H1 (cell line): ENCODE measurements at regions not wholly inside any gene's neighbourhood (a gene's known extent, or its start where the extent isn't known, plus 50 kb on each side); places are given as distances from the start of the nearest gene placed in this dataset.
A peak's percentile ranks its signal among the peaks of the same experiment; 100 is the strongest.

ENCODE experiments used
- CTCF ChIA-PET: fragments of 300-600 bp; sonication (Branson Sonifier 250); formaldehyde crosslinking; loops from one replicate; lab custom pipeline; 2021; ENCODE audit not compliant: partially characterized antibody; lab: Charles Lee
- POLR2A ChIA-PET: fragments of 300-600 bp; sonication (Branson Sonifier 250); formaldehyde crosslinking; loops from one replicate; lab custom pipeline; 2021; ENCODE audit warnings: inconsistent platforms; ENCODE audit not compliant: partially characterized antibody; lab: Charles Lee
- DNase-seq, 2 experiments: peaks; one replicate each; pipeline versions ENCODE4 v3.0.0 to v3.0.0-alpha.2; 2010 to 2022; ENCODE audit warnings: low spot score in 2 of 2, low read depth in 1 of 2, mixed read lengths in 1 of 2
- FAIRE-seq: peaks from 2 replicates; lab custom pipeline; 2011; peaks lifted over from hg19 to GRCh38; lab: Jason Lieb, UNC
- H2AFZ ChIP-seq: 2 replicates; pipeline ENCODE4 v1.8.1; 2012; ENCODE audit warnings: low read length, inconsistent platforms
- H2AK5ac ChIP-seq: 2 replicates; pipeline ENCODE4 v1.6.1; 2013; ENCODE audit warnings: low read depth, low read length
- H2BK120ac ChIP-seq: replicated peaks from 2 replicates; pipeline ENCODE3; 2013; ENCODE audit warnings: low read depth, low read length, inconsistent platforms
- H2BK12ac ChIP-seq: 2 replicates; pipeline ENCODE4 v1.6.1; 2013; ENCODE audit warnings: low read depth, low read length
- H2BK15ac ChIP-seq: 2 replicates; pipeline ENCODE4 v1.6.1; 2013; ENCODE audit warnings: low read length
- H2BK20ac ChIP-seq: 2 replicates; pipeline ENCODE4 v1.6.1; 2013; ENCODE audit warnings: low read length
- H2BK5ac ChIP-seq: 2 replicates; pipeline ENCODE4 v1.6.1; 2013; ENCODE audit warnings: low read depth, low read length
- H3K14ac ChIP-seq: 2 replicates; pipeline ENCODE4 v1.6.1; 2013; ENCODE audit warnings: inconsistent platforms; ENCODE audit not compliant: insufficient read length
- H3K18ac ChIP-seq: 2 replicates; pipeline ENCODE4 v1.6.1; 2013; ENCODE audit warnings: low read length; ENCODE audit errors: extremely low read depth
- H3K23ac ChIP-seq: 2 replicates; pipeline ENCODE4 v1.6.1; 2013; ENCODE audit warnings: inconsistent platforms; ENCODE audit not compliant: insufficient read length
- H3K23me2 ChIP-seq: 2 replicates; pipeline ENCODE4 v1.6.1; 2013; ENCODE audit warnings: low read depth, low read length
- H3K27ac ChIP-seq: 2 replicates; pipeline ENCODE4 v1.6.1; 2011; ENCODE audit warnings: low read depth, low read length, inconsistent platforms
- H3K27me3 ChIP-seq, 4 experiments: replicated peaks in 1 of 4; 1 replicate in 1 of 4; 2 replicates in 3 of 4; pipeline versions ENCODE4 v1.6.1 to v1.8.1; 2011 to 2013; ENCODE audit warnings: low read length in 3 of 4, mild to moderate bottlenecking in 3 of 4, inconsistent platforms in 2 of 4, mixed read lengths in 2 of 4, moderate library complexity in 1 of 4; ENCODE audit not compliant: control insufficient read depth in 3 of 4, insufficient read depth in 3 of 4; ENCODE audit errors: extremely low read depth in 1 of 4
- H3K36me3 ChIP-seq, 4 experiments: 2 replicates each; pipeline versions ENCODE4 v1.6.1 to v1.8.1; 2011 to 2013; ENCODE audit warnings: mild to moderate bottlenecking in 4 of 4, low read length in 3 of 4, moderate library complexity in 2 of 4, control low read depth in 1 of 4, inconsistent platforms in 1 of 4; ENCODE audit not compliant: insufficient read depth in 4 of 4, control insufficient read depth in 2 of 4
- H3K4ac ChIP-seq: replicated peaks from 2 replicates; pipeline ENCODE3; 2013; ENCODE audit warnings: low read length, low read depth, mixed read lengths, inconsistent platforms; ENCODE audit not compliant: insufficient read length
- H3K4me1 ChIP-seq, 4 experiments: replicated peaks in 1 of 4; 1 replicate in 1 of 4; 2 replicates in 3 of 4; pipeline versions ENCODE4 v1.6.1 to v1.8.1; 2011 to 2013; ENCODE audit warnings: low read length in 3 of 4, inconsistent platforms in 2 of 4, mixed read lengths in 1 of 4; ENCODE audit not compliant: insufficient read depth in 4 of 4, control insufficient read depth in 3 of 4
- H3K4me2 ChIP-seq, 2 experiments: 2 replicates each; pipeline versions ENCODE4 v1.6.1 to v1.8.1; 2011 to 2013; ENCODE audit warnings: low read depth in 2 of 2, low read length in 2 of 2, control low read depth in 1 of 2, inconsistent platforms in 1 of 2, mild to moderate bottlenecking in 1 of 2; ENCODE audit not compliant: insufficient read depth in 1 of 2
- H3K4me3 ChIP-seq, 4 experiments: fragments of 200-600, 300-600 bp in 1 of 4; sonication (generic), shearing (Covaris generic), sonication (Bioruptor Twin) in 1 of 4; 2 replicates each; pipeline versions ENCODE4 v1.5.1 to v1.8.1; 2011 to 2016; ENCODE audit warnings: low read length in 4 of 4, low read depth in 3 of 4, control low read depth in 2 of 4, inconsistent platforms in 2 of 4, mild to moderate bottlenecking in 2 of 4, mixed read lengths in 1 of 4, moderate library complexity in 1 of 4; ENCODE audit not compliant: insufficient read depth in 2 of 4; ENCODE audit errors: extremely low read depth in 1 of 4
- H3K56ac ChIP-seq: replicated peaks from 2 replicates; pipeline ENCODE3; 2013; ENCODE audit warnings: low read depth, mild to moderate bottlenecking, mixed read lengths, low read length, inconsistent platforms; ENCODE audit not compliant: insufficient read length
- H3K79me1 ChIP-seq: 2 replicates; pipeline ENCODE4 v1.6.1; 2013; ENCODE audit warnings: low read depth, low read length, control low read depth
- H3K79me2 ChIP-seq, 2 experiments: 2 replicates each; pipeline versions ENCODE4 v1.6.1 to v1.8.1; 2012 to 2013; ENCODE audit warnings: low read length in 2 of 2, mild to moderate bottlenecking in 2 of 2, inconsistent platforms in 1 of 2; ENCODE audit not compliant: insufficient read depth in 2 of 2, control insufficient read depth in 1 of 2
- H3K9ac ChIP-seq, 4 experiments: replicated peaks in 1 of 4; 1 replicate in 1 of 4; 2 replicates in 3 of 4; pipeline versions ENCODE4 v1.6.1 to v1.8.1; 2011 to 2013; ENCODE audit warnings: low read depth in 3 of 4, low read length in 3 of 4, control low read depth in 2 of 4, mild to moderate bottlenecking in 2 of 4, moderate library complexity in 2 of 4, inconsistent platforms in 1 of 4; ENCODE audit errors: extremely low read depth in 1 of 4
- H3K9me3 ChIP-seq, 2 experiments: 2 replicates each; pipeline versions ENCODE4 v1.6.1 to v1.8.1; 2012 to 2013; ENCODE audit warnings: mild to moderate bottlenecking in 2 of 2, moderate library complexity in 2 of 2, control low read depth in 1 of 2, inconsistent platforms in 1 of 2, low read depth in 1 of 2, low read length in 1 of 2, mixed read lengths in 1 of 2; ENCODE audit not compliant: insufficient read depth in 2 of 2
- H4K20me1 ChIP-seq, 2 experiments: replicated peaks in 1 of 2; 2 replicates each; pipeline versions ENCODE3 to v1.8.1; 2011 to 2013; ENCODE audit warnings: inconsistent platforms in 2 of 2, low read length in 2 of 2, mild to moderate bottlenecking in 1 of 2; ENCODE audit not compliant: insufficient read depth in 2 of 2, control insufficient read depth in 1 of 2
- H4K5ac ChIP-seq: 2 replicates; pipeline ENCODE4 v1.6.1; 2013; ENCODE audit warnings: low read length, low read depth, mixed read lengths, inconsistent platforms; ENCODE audit not compliant: insufficient read length
- H4K8ac ChIP-seq: 2 replicates; pipeline ENCODE4 v1.8.0; 2013; ENCODE audit warnings: mild to moderate bottlenecking, moderate library complexity, low read length, inconsistent platforms; ENCODE audit not compliant: insufficient read depth; ENCODE audit errors: extremely low read depth
- H4K91ac ChIP-seq: replicated peaks from 2 replicates; pipeline ENCODE3; 2013; ENCODE audit warnings: low read length, mixed read lengths, inconsistent platforms; ENCODE audit not compliant: insufficient read length
- RFX5 ChIP-seq: IDR thresholded peaks from 2 replicates; pipeline ENCODE4 v1.6.1; 2011; ENCODE audit warnings: low read depth, low read length, improper control_type of control experiment, borderline replicate concordance
- WGBS, 2 experiments: shearing (Covaris generic) in 1 of 2; methylation state at CpG; one replicate each; pipeline versions ENCODE4 v1.1.6 to v1.1.7; 2013 to 2015; ENCODE audit warnings: low lambda C conversion rate in 2 of 2, mixed read lengths in 2 of 2, inconsistent platforms in 1 of 2, low coverage in 1 of 2, missing lambda C conversion rate in 1 of 2; ENCODE audit not compliant: insufficient replicate concordance in 2 of 2, insufficient coverage in 1 of 2, insufficient read length in 1 of 2; ENCODE audit errors: extremely low coverage in 1 of 2, missing lambda C conversion rate in 1 of 2; 5-methylcytosine and 5-hydroxymethylcytosine counted together

DNA sequence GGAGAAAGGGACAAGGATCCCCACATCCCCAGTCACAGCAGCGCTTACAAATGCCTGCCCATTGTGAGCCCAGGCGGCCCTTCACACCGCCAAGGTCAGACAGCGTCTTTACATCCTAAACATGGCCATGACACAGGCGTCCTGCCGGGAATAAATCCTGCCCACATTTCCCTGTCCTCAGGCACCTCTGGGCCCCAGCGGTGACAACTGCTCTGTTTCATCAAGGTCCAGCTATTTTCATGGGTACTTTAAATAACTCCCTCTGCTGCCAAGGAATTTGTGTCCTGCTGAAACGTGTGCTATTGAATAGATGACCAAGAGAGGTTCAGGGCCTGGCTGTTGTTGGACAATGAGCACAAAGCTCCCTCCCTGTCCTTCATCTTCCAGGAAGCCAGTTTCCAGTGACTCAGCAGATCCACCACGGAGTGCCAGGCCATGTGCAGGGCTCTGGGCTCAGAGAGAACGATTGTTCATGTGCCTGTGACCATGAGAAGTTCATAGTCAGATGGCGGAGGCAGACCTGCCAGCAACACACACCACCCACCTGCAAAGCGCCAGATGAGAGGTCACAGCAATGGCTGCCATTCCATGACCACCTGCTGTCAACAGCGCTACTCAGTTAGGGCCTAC lies 195.8 kb downstream of the MATN1 start:
- Histone ChIP-seq H3K79me2 (no peaks in the 10 kb centered on the region), H2BK5ac (0 out of 2 replicates have a peak overlapping the region, but pooled peaks have one; percentile 12), H3K27ac (no peak overlapping the region), H3K36me3 (no peaks in the 10 kb centered on the region), H3K4me3 (no peak overlapping the region), H2BK12ac (peak overlapping the region; percentile 56; the same call in 1 of the 2 replicates), H2BK20ac (no peak overlapping the region), H2AK5ac (no peak overlapping the region), H3K4me1 (peaks cover 0 to 8% (median 0%) of the 10 kb centered on the region in 4 experiments; a peak in 2 of 7 replicates), H3K9ac (no peak overlapping the region), H2BK120ac (no peak overlapping the region), H3K79me1 (no peaks in the 10 kb centered on the region), H3K23me2 (no peaks in the 10 kb centered on the region), H3K23ac (no peak overlapping the region), H4K91ac (no peak overlapping the region), H3K9me3 (no peaks in the 10 kb centered on the region), H2AFZ (peak overlapping the region; percentile 49; the same call in 1 of the 2 replicates), H3K4ac (no peak overlapping the region), H2BK15ac (no peak overlapping the region), H3K14ac (no peak overlapping the region), H3K56ac (no peak overlapping the region), H3K27me3 (no peaks in the 10 kb centered on the region), H4K8ac (no peak overlapping the region; the same call in 1 of the 2 replicates), H3K18ac (no peak overlapping the region), H4K5ac (no peak overlapping the region), H4K20me1 (no peaks in the 10 kb centered on the region), H3K4me2 (no peak overlapping the region)
- DNase-seq, result no peak
- ChIA-PET POLR2A (no interaction called here), CTCF (interaction anchor here (0.7 kb wide), 1 partner anchor 9 kb away, joined by 3 read pairs; no protein-coding TSS in a partner anchor)
- no peak for FAIRE-seq
- 72% methylated on average over 13 of the region's 13 CpGs; no CpG with 5 or more reads in 1 of the 2 experiments for WGBS, 2 experiments
- TF ChIP-seq RFX5, result no peak
